ENCODE measurements at regions not wholly inside any gene's neighbourhood (a gene's known extent, or its start where the extent isn't known, plus 50 kb on each side); places are given as distances from the start of the nearest gene placed in this dataset.

GRCh38 chr7:130881091-130881798 is 147.2 kb upstream of the KLF14 start:
- DNase-seq = no peak

- DNase-seq = no peak
Measured at GRCh38 chr7:130881799-130882141, 147.8 kb upstream of the KLF14 start.

- no peak for DNase-seq
Measured at GRCh38 chr7:130882396-130882795, 148.4 kb upstream of the KLF14 start.

- DNase-seq = no peak
Measured at GRCh38 chr7:130883928-130884327, 149.9 kb upstream of the KLF14 start.

- no peak for DNase-seq
Measured at GRCh38 chr7:130884437-130885417, 150.7 kb upstream of the KLF14 start.

- no peak for DNase-seq
Measured at GRCh38 chr7:130886438-130887135, 152.6 kb upstream of the KLF14 start.

- no peak for DNase-seq
Measured at GRCh38 chr7:130887182-130887956, 153.4 kb upstream of the KLF14 start.

GRCh38 chr7:130887957-130888371 is 154.0 kb upstream of the KLF14 start:
- no peak for DNase-seq

GRCh38 chr7:130888468-130888867 is 154.5 kb upstream of the KLF14 start:
- DNase-seq = no peak

GRCh38 chr7:130890176-130891020 is 156.4 kb upstream of the KLF14 start:
- no peak for DNase-seq

GRCh38 chr7:130891254-130892094 is 157.5 kb upstream of the KLF14 start:
- DNase-seq = no peak

GRCh38 chr7:130893441-130893894 is 159.5 kb upstream of the KLF14 start:
- DNase-seq = no peak

GRCh38 chr7:130894146-130894908 is 160.3 kb upstream of the KLF14 start:
- no peak for DNase-seq

- no peak for DNase-seq
Measured at GRCh38 chr7:130894909-130895750, 161.1 kb upstream of the KLF14 start.

GRCh38 chr7:130896051-130896881 is 162.3 kb upstream of the KLF14 start:
- DNase-seq = no peak

- no peak for DNase-seq
Measured at GRCh38 chr7:130896898-130897514, 163.0 kb upstream of the KLF14 start.

All from SIG-M5 (cell line).